Jurkat, Clone E6-1 (cell line): ENCODE measurements at regions not wholly inside any gene's neighbourhood (a gene's known extent, or its start where the extent isn't known, plus 50 kb on each side); places are given as distances from the start of the nearest gene placed in this dataset.

Experiments used
- DNase-seq: peaks from one replicate; pipeline ENCODE4 v3.0.0-alpha.2; 2011; ENCODE audit warnings: low read depth, low spot score
- H3K4me3 ChIP-seq: 2 replicates; pipeline ENCODE4 v1.5.1; 2011; ENCODE audit warnings: mild to moderate bottlenecking, low read length, control low read depth, moderate library complexity

- H3K4me3 ChIP-seq, result no peak overlapping the region
- no peak for DNase-seq
These were observed 1050.4 kb downstream of the MAT2B start for GRCh38 chr5:164555809-164556208.

- DNase-seq, result no peak
- H3K4me3 ChIP-seq, result no peak overlapping the region
These were observed 1054.8 kb downstream of the MAT2B start for GRCh38 chr5:164560216-164560615.

- no peak overlapping the region for H3K4me3 ChIP-seq
- DNase-seq, result no peak
These were observed 1056.8 kb downstream of the MAT2B start for GRCh38 chr5:164561933-164562872.

GRCh38 chr5:164563370-164563769, 1058.0 kb downstream of the MAT2B start:
- no peak for DNase-seq

GRCh38 chr5:164573397-164573796, 1068.0 kb downstream of the MAT2B start:
- H3K4me3 ChIP-seq, result no peak overlapping the region
- DNase-seq, result no peak

More at GRCh38 chr5:164563370-164563769, 1058.0 kb downstream of the MAT2B start:
- H3K4me3 ChIP-seq, result no peak overlapping the region

- no peak overlapping the region for H3K4me3 ChIP-seq
- no peak for DNase-seq
These were observed 1071.8 kb downstream of the MAT2B start for GRCh38 chr5:164577201-164577600.

- DNase-seq, result no peak
- H3K4me3 ChIP-seq, result no peak overlapping the region
These were observed 1072.3 kb downstream of the MAT2B start for GRCh38 chr5:164577742-164578141.

- no peak for DNase-seq
- no peak overlapping the region for H3K4me3 ChIP-seq
These were observed 1073.0 kb downstream of the MAT2B start for GRCh38 chr5:164578401-164578800.

- no peak overlapping the region for H3K4me3 ChIP-seq
- no peak for DNase-seq
These were observed 1073.5 kb downstream of the MAT2B start for GRCh38 chr5:164578911-164579310.

GRCh38 chr5:164580155-164580554, 1074.7 kb downstream of the MAT2B start:
- no peak for DNase-seq
- no peak overlapping the region for H3K4me3 ChIP-seq

- no peak for DNase-seq
- no peak overlapping the region for H3K4me3 ChIP-seq
These were observed 1076.5 kb downstream of the MAT2B start for GRCh38 chr5:164581889-164582288.

GRCh38 chr5:164593982-164594381, 1088.6 kb downstream of the MAT2B start:
- DNase-seq, result no peak
- no peak overlapping the region for H3K4me3 ChIP-seq

GRCh38 chr5:164597293-164597900, 1092.0 kb downstream of the MAT2B start:
- no peak overlapping the region for H3K4me3 ChIP-seq
- DNase-seq, result peak; percentile 9

- DNase-seq, result no peak
- no peak overlapping the region for H3K4me3 ChIP-seq
These were observed 1094.9 kb downstream of the MAT2B start for GRCh38 chr5:164600274-164600673.

GRCh38 chr5:164600929-164601535, 1095.6 kb downstream of the MAT2B start:
- DNase-seq, result no peak
- no peak overlapping the region for H3K4me3 ChIP-seq

GRCh38 chr5:164608507-164608906, 1103.1 kb downstream of the MAT2B start:
- no peak overlapping the region for H3K4me3 ChIP-seq
- DNase-seq, result no peak

GRCh38 chr5:164610374-164610773, 1105.0 kb downstream of the MAT2B start:
- no peak overlapping the region for H3K4me3 ChIP-seq
- no peak for DNase-seq

GRCh38 chr5:164614707-164615106, 1109.3 kb downstream of the MAT2B start:
- DNase-seq, result no peak
- H3K4me3 ChIP-seq, result no peak overlapping the region

GRCh38 chr5:164617290-164617689, 1111.9 kb downstream of the MAT2B start:
- DNase-seq, result no peak
- no peak overlapping the region for H3K4me3 ChIP-seq

GRCh38 chr5:164627021-164627420, 1121.6 kb downstream of the MAT2B start:
- DNase-seq, result no peak
- H3K4me3 ChIP-seq, result no peak overlapping the region
